Ascending aorta (tissue), 2 donors: ENCODE measurements at regions not wholly inside any gene's neighbourhood (a gene's known extent, or its start where the extent isn't known, plus 50 kb on each side); places are given as distances from the start of the nearest gene placed in this dataset.

Experiments
- DNase-seq, 2 donors: peaks; one replicate each; pipeline ENCODE4 v3.0.0-alpha.2; 2019; ENCODE audit warnings: low spot score in 2 of 2
- H3K27ac ChIP-seq, 2 donors: fragments of 200-600 bp; sonication (generic); one replicate each; pipeline ENCODE4 v1.5.1; 2016 to 2017; ENCODE audit warnings: mild to moderate bottlenecking in 1 of 2
- H3K27me3 ChIP-seq: fragments of 200-600 bp; sonication (generic); one replicate; pipeline ENCODE4 v1.5.1; 2017
- H3K36me3 ChIP-seq, 2 donors: fragments of 200-600 bp; sonication (generic); one replicate each; pipeline ENCODE4 v1.5.1; 2016
- H3K4me1 ChIP-seq, 2 donors: fragments of 200-600 bp; sonication (generic); one replicate each; pipeline ENCODE4 v1.5.1; 2016 to 2017; ENCODE audit warnings: mild to moderate bottlenecking in 1 of 2
- H3K4me3 ChIP-seq, 2 donors: fragments of 200-600 bp; sonication (generic); one replicate each; pipeline ENCODE4 v1.5.1; 2016 to 2017; ENCODE audit warnings: mild to moderate bottlenecking in 1 of 2
- H3K9me3 ChIP-seq, 2 donors: fragments of 200-600 bp; sonication (generic); one replicate each; pipeline ENCODE4 v1.5.1; 2016
- CTCF ChIP-seq, 3 experiments: fragments of 200-600 bp in 2 of 3; fragments of 450-650 bp in 1 of 3; sonication (generic) in 2 of 3; IDR thresholded peaks; one replicate each; pipeline ENCODE4 v1.5.1; 2016 to 2019; ENCODE audit warnings: antibody characterized with exemption in 3 of 3, mild to moderate bottlenecking in 1 of 3, moderate library complexity in 1 of 3
- intact Hi-C: fragments of 100-400 bp; cut with DNase I; formaldehyde crosslinking; loops from one replicate; pipeline ENCODE4 v1.15.1; 2023

- Histone ChIP-seq H3K4me1 (no peaks in the 10 kb centered on the region), H3K36me3 (no peaks in the 10 kb centered on the region), H3K4me3 (no peak overlapping the region), H3K27ac (no peak overlapping the region), H3K27me3 (no peaks in the 10 kb centered on the region), H3K9me3 (no peaks in the 10 kb centered on the region)
- no peak for TF ChIP-seq CTCF (IDR thresholded peaks at IDR 0.05)
- DNase-seq, result no peak
- intact Hi-C loops, result no loop called here
Measured at GRCh38 chr18:60570172-60570571, 197.6 kb upstream of the MC4R start.

- no peaks in the 10 kb centered on the region for H3K27me3 ChIP-seq
- H3K27ac ChIP-seq, result no peak overlapping the region
- intact Hi-C loops, result no loop called here
- H3K4me1 ChIP-seq, result no peaks in the 10 kb centered on the region
- no peak overlapping the region for H3K4me3 ChIP-seq
- no peak for TF ChIP-seq CTCF (IDR thresholded peaks at IDR 0.05)
- H3K36me3 ChIP-seq, result no peaks in the 10 kb centered on the region
- no peaks in the 10 kb centered on the region for H3K9me3 ChIP-seq
- no peak for DNase-seq
Measured at GRCh38 chr18:60577457-60577856, 204.9 kb upstream of the MC4R start.

- no peak overlapping the region for H3K27ac ChIP-seq
- TF ChIP-seq CTCF (IDR thresholded peaks at IDR 0.05), result no peak
- H3K27me3 ChIP-seq, result no peaks in the 10 kb centered on the region
- no peaks in the 10 kb centered on the region for H3K36me3 ChIP-seq
- H3K9me3 ChIP-seq, result no peaks in the 10 kb centered on the region
- H3K4me1 ChIP-seq, result no peaks in the 10 kb centered on the region
- H3K4me3 ChIP-seq, result no peak overlapping the region
- intact Hi-C loops, result no loop called here
- DNase-seq, result no peak
Measured at GRCh38 chr18:60585670-60586069, 213.1 kb upstream of the MC4R start.

GRCh38 chr18:60593249-60593648, 220.7 kb upstream of the MC4R start:
- no peak for DNase-seq
- H3K4me1 ChIP-seq, result no peaks in the 10 kb centered on the region
- H3K27ac ChIP-seq, result no peak overlapping the region
- H3K9me3 ChIP-seq, result no peaks in the 10 kb centered on the region
- H3K27me3 ChIP-seq, result no peaks in the 10 kb centered on the region
- TF ChIP-seq CTCF (IDR thresholded peaks at IDR 0.05), result no peak
- H3K4me3 ChIP-seq, result no peak overlapping the region
- intact Hi-C loops, result no loop called here
- no peaks in the 10 kb centered on the region for H3K36me3 ChIP-seq

GRCh38 chr18:60596928-60597327, 224.4 kb upstream of the MC4R start:
- Histone ChIP-seq H3K9me3 (no peaks in the 10 kb centered on the region), H3K27ac (no peak overlapping the region), H3K4me3 (no peak overlapping the region), H3K36me3 (no peaks in the 10 kb centered on the region), H3K27me3 (no peaks in the 10 kb centered on the region), H3K4me1 (no peaks in the 10 kb centered on the region)
- intact Hi-C loops, result no loop called here
- TF ChIP-seq CTCF (IDR thresholded peaks at IDR 0.05), result no peak
- DNase-seq, result no peak

GRCh38 chr18:60599267-60599666, 226.7 kb upstream of the MC4R start:
- no peaks in the 10 kb centered on the region for H3K9me3 ChIP-seq
- no peak overlapping the region for H3K27ac ChIP-seq
- no peaks in the 10 kb centered on the region for H3K4me1 ChIP-seq
- intact Hi-C loops, result no loop called here
- no peak overlapping the region for H3K4me3 ChIP-seq
- DNase-seq, result no peak
- no peaks in the 10 kb centered on the region for H3K36me3 ChIP-seq
- no peaks in the 10 kb centered on the region for H3K27me3 ChIP-seq
- TF ChIP-seq CTCF (IDR thresholded peaks at IDR 0.05), result no peak
